Keratinocyte (primary cell): ENCODE measurements at regions not wholly inside any gene's neighbourhood (a gene's known extent, or its start where the extent isn't known, plus 50 kb on each side); places are given as distances from the start of the nearest gene placed in this dataset.

Source experiments
- DNase-seq: peaks from one replicate; pipeline ENCODE4 v3.0.0-alpha.2; 2011; ENCODE audit warnings: low read depth, missing footprints, low spot score
- FAIRE-seq: peaks from 2 replicates; lab custom pipeline; 2011; peaks lifted over from hg19 to GRCh38; lab: Jason Lieb, UNC
- H2AFZ ChIP-seq: 2 replicates; pipeline ENCODE4 v1.6.0; 2012; ENCODE audit warnings: low read length, control low read depth, inconsistent platforms; ENCODE audit not compliant: control insufficient read depth
- H3K27ac ChIP-seq: 2 replicates; pipeline ENCODE4 v1.5.1; 2011; ENCODE audit warnings: low read length; ENCODE audit not compliant: control insufficient read depth, insufficient read depth
- H3K27me3 ChIP-seq: 3 replicates; pipeline ENCODE4 v1.6.0; 2011; ENCODE audit warnings: low read length; ENCODE audit not compliant: control insufficient read depth, insufficient read depth; ENCODE audit errors: extremely low read depth
- H3K36me3 ChIP-seq, 2 experiments: 2 replicates in 1 of 2; 3 replicates in 1 of 2; pipeline ENCODE4 v1.5.1; 2011; ENCODE audit warnings: low read length in 2 of 2, mild to moderate bottlenecking in 1 of 2; ENCODE audit not compliant: control insufficient read depth in 2 of 2, insufficient read depth in 2 of 2; ENCODE audit errors: extremely low read depth in 1 of 2
- H3K4me1 ChIP-seq: 3 replicates; pipeline ENCODE4 v1.5.1; 2011; ENCODE audit warnings: low read length; ENCODE audit not compliant: control insufficient read depth, insufficient read depth; ENCODE audit errors: extremely low read depth
- H3K4me2 ChIP-seq: 3 replicates; pipeline ENCODE4 v1.6.0; 2011; ENCODE audit warnings: low read depth, low read length; ENCODE audit not compliant: control insufficient read depth, insufficient read depth; ENCODE audit errors: extremely low read depth
- H3K4me3 ChIP-seq, 3 experiments: fragments of 200-600 bp in 1 of 3; sonication (generic) in 1 of 3; 2 replicates in 2 of 3; 3 replicates in 1 of 3; pipeline ENCODE4 v1.5.1; 2011 to 2016; ENCODE audit warnings: low read length in 3 of 3, mild to moderate bottlenecking in 3 of 3, control low read depth in 2 of 3, inconsistent platforms in 1 of 3, low read depth in 1 of 3, mixed read lengths in 1 of 3, mixed run types in 1 of 3, moderate library complexity in 1 of 3; ENCODE audit not compliant: control insufficient read depth in 2 of 3, insufficient read depth in 2 of 3; ENCODE audit errors: extremely low read depth in 1 of 3
- H3K79me2 ChIP-seq: 2 replicates; pipeline ENCODE4 v1.6.0; 2012; ENCODE audit warnings: low read length; ENCODE audit not compliant: control insufficient read depth, insufficient read depth
- H3K9ac ChIP-seq: 3 replicates; pipeline ENCODE4 v1.6.0; 2011; ENCODE audit warnings: low read length; ENCODE audit not compliant: control insufficient read depth, insufficient read depth; ENCODE audit errors: extremely low read depth
- H3K9me1 ChIP-seq: 3 replicates; pipeline ENCODE4 v1.6.0; 2011; ENCODE audit warnings: low read length; ENCODE audit not compliant: control insufficient read depth, insufficient read depth; ENCODE audit errors: extremely low read depth
- H3K9me3 ChIP-seq: 2 replicates; pipeline ENCODE4 v1.5.1; 2012; ENCODE audit warnings: low read depth, low read length; ENCODE audit not compliant: control insufficient read depth
- H4K20me1 ChIP-seq: 3 replicates; pipeline ENCODE4 v1.6.0; 2011; ENCODE audit warnings: low read length; ENCODE audit not compliant: control insufficient read depth, insufficient read depth; ENCODE audit errors: extremely low read depth
- CTCF ChIP-seq, 3 experiments: IDR thresholded peaks in 1 of 3; conservative IDR thresholded peaks in 1 of 3; optimal IDR thresholded peaks in 1 of 3; 2 replicates in 2 of 3; 3 replicates in 1 of 3; pipeline versions ENCODE3 to v1.5.1; 2011; ENCODE audit warnings: low read length in 3 of 3, mild to moderate bottlenecking in 3 of 3, moderate library complexity in 2 of 3, control low read depth in 1 of 3, inconsistent platforms in 1 of 3; ENCODE audit not compliant: insufficient read depth in 2 of 3; ENCODE audit errors: extremely low read depth in 1 of 3
- EZH2 ChIP-seq: IDR thresholded peaks from one replicate; pipeline ENCODE4 v1.6.1; 2012; ENCODE audit warnings: inconsistent platforms, mild to moderate bottlenecking, low read length, moderate library complexity
- dilution Hi-C: fragments of 300-500 bp; cut with MboI; formaldehyde crosslinking; loops from one replicate; pipeline ENCODE4 v1.7.0; 2020; ENCODE audit warnings: low sequenced_read_pairs; ENCODE audit not compliant: extremely low pct_ligation_motif_present

GRCh38 chr3:56938530-56938929 is 121.9 kb upstream of the SPATA12 start:
- Histone ChIP-seq H3K4me1 (no peaks in the 10 kb centered on the region), H3K36me3 (no peaks in the 10 kb centered on the region), H3K4me2 (no peak overlapping the region), H3K79me2 (no peaks in the 10 kb centered on the region), H3K9ac (no peak overlapping the region), H4K20me1 (no peaks in the 10 kb centered on the region), H2AFZ (no peak overlapping the region), H3K4me3 (no peak overlapping the region), H3K27ac (no peak overlapping the region), H3K9me1 (no peaks in the 10 kb centered on the region), H3K9me3 (no peaks in the 10 kb centered on the region), H3K27me3 (no peaks in the 10 kb centered on the region)
- dilution Hi-C loops = no loop called here
- DNase-seq = no peak
- no peak for FAIRE-seq
- TF ChIP-seq EZH2 (no peak), CTCF (optimal IDR thresholded peaks at IDR 0.05 in 1 of 3, IDR thresholded peaks at IDR 0.05 in 1 of 3, conservative IDR thresholded peaks at IDR 0.05 in 1 of 3; ENCODE audit: extremely low read depth in 1 of 3, insufficient read depth in 2 of 3, low read length in 3 of 3) (no peak)

- dilution Hi-C loops = no loop called here
- FAIRE-seq (no peak), DNase-seq (no peak)
- no peak overlapping the region for H3K9ac ChIP-seq
- no peaks in the 10 kb centered on the region for H3K27me3 ChIP-seq
- no peak overlapping the region for H3K4me3 ChIP-seq
- no peak overlapping the region for H3K27ac ChIP-seq
- H2AFZ ChIP-seq = no peak overlapping the region
- TF ChIP-seq CTCF (optimal IDR thresholded peaks at IDR 0.05 in 1 of 3, IDR thresholded peaks at IDR 0.05 in 1 of 3, conservative IDR thresholded peaks at IDR 0.05 in 1 of 3; ENCODE audit: extremely low read depth in 1 of 3, insufficient read depth in 2 of 3, low read length in 3 of 3) = no peak
- no peak for TF ChIP-seq EZH2
- H3K9me3 ChIP-seq = no peaks in the 10 kb centered on the region
- H4K20me1 ChIP-seq = no peaks in the 10 kb centered on the region
- H3K9me1 ChIP-seq = no peaks in the 10 kb centered on the region
- H3K79me2 ChIP-seq = no peaks in the 10 kb centered on the region
- no peaks in the 10 kb centered on the region for H3K36me3 ChIP-seq
- no peaks in the 10 kb centered on the region for H3K4me1 ChIP-seq
- no peak overlapping the region for H3K4me2 ChIP-seq
These were observed 122.9 kb upstream of the SPATA12 start for GRCh38 chr3:56937580-56937979.
